GM19351 (cell line): ENCODE measurements at regions not wholly inside any gene's neighbourhood (a gene's known extent, or its start where the extent isn't known, plus 50 kb on each side); places are given as distances from the start of the nearest gene placed in this dataset.

Source experiments
- ATAC-seq: cut with Tn5 transposase; IDR thresholded peaks from one replicate; pipeline ENCODE4 v1.9.1; 2021; ENCODE audit warnings: mild to moderate bottlenecking, moderate library complexity; ENCODE audit not compliant: unreplicated experiment

GRCh38 chr10:128902031-128902710 is 564.9 kb upstream of the MGMT start:
- ATAC-seq, result no peak

- ATAC-seq, result no peak
Measured at GRCh38 chr10:128907155-128907941, 559.7 kb upstream of the MGMT start.

- no peak for ATAC-seq
Measured at GRCh38 chr10:128908099-128908498, 558.9 kb upstream of the MGMT start.

- no peak for ATAC-seq
Measured at GRCh38 chr10:128908499-128908898, 558.5 kb upstream of the MGMT start.

GRCh38 chr10:128912568-128913311 is 554.3 kb upstream of the MGMT start:
- ATAC-seq, result no peak

GRCh38 chr10:128914681-128915080 is 552.4 kb upstream of the MGMT start:
- no peak for ATAC-seq

GRCh38 chr10:128915630-128916029 is 551.4 kb upstream of the MGMT start:
- ATAC-seq, result no peak

- ATAC-seq, result no peak
Measured at GRCh38 chr10:128916383-128916782, 550.7 kb upstream of the MGMT start.

GRCh38 chr10:128921389-128922022 is 545.5 kb upstream of the MGMT start:
- no peak for ATAC-seq

GRCh38 chr10:128922172-128922571 is 544.9 kb upstream of the MGMT start:
- ATAC-seq, result no peak

- no peak for ATAC-seq
Measured at GRCh38 chr10:128922619-128923196, 544.3 kb upstream of the MGMT start.

- ATAC-seq, result no peak
Measured at GRCh38 chr10:128924918-128925317, 542.1 kb upstream of the MGMT start.

GRCh38 chr10:128926711-128927110 is 540.3 kb upstream of the MGMT start:
- no peak for ATAC-seq

GRCh38 chr10:128927497-128928161 is 539.4 kb upstream of the MGMT start:
- no peak for ATAC-seq

- ATAC-seq, result no peak
Measured at GRCh38 chr10:128928231-128928836, 538.7 kb upstream of the MGMT start.

GRCh38 chr10:128929131-128929530 is 537.9 kb upstream of the MGMT start:
- no peak for ATAC-seq

GRCh38 chr10:128929767-128930166 is 537.3 kb upstream of the MGMT start:
- ATAC-seq, result no peak

GRCh38 chr10:128930515-128930914 is 536.5 kb upstream of the MGMT start:
- no peak for ATAC-seq

- no peak for ATAC-seq
Measured at GRCh38 chr10:128932071-128932820, 534.8 kb upstream of the MGMT start.
